GM18858 (cell line): ENCODE measurements at regions not wholly inside any gene's neighbourhood (a gene's known extent, or its start where the extent isn't known, plus 50 kb on each side); places are given as distances from the start of the nearest gene placed in this dataset.
"Not testable (repeated sequence)": the region's sequence is repeated elsewhere in the genome, so short reads cannot be mapped to it uniquely, and the experiment has no call there.

Experiments
- ATAC-seq: cut with Tn5 transposase; IDR thresholded peaks from one replicate; pipeline ENCODE4 v1.9.1; 2021; ENCODE audit not compliant: unreplicated experiment

- ATAC-seq: no peak
These were observed 398.3 kb downstream of the IRX2 start for GRCh38 chr5:2353211-2353610.

- no peak for ATAC-seq
These were observed 399.2 kb downstream of the IRX2 start for GRCh38 chr5:2352101-2352861.

DNA sequence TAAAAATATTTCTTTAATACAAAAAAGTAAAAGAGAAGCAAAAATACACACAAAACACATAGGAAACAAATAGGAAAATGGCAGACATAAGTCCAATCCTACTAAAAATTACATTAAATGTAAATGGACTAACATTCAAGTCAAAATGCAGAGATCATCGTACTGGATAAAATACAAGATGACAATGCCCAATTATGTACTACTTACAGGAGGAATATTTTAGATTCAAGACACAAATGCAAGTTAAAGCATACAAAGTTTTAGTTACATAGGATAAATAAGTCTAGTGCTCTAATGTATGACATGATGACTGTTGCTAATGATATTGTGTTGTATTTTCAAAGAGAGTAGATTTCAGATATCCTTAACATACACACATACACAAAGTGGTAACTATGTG is 401.7 kb downstream of the IRX2 start:
- not testable (repeated sequence) for ATAC-seq

GRCh38 chr5:2338686-2339085 is 412.8 kb downstream of the IRX2 start:
- ATAC-seq: no peak

DNA sequence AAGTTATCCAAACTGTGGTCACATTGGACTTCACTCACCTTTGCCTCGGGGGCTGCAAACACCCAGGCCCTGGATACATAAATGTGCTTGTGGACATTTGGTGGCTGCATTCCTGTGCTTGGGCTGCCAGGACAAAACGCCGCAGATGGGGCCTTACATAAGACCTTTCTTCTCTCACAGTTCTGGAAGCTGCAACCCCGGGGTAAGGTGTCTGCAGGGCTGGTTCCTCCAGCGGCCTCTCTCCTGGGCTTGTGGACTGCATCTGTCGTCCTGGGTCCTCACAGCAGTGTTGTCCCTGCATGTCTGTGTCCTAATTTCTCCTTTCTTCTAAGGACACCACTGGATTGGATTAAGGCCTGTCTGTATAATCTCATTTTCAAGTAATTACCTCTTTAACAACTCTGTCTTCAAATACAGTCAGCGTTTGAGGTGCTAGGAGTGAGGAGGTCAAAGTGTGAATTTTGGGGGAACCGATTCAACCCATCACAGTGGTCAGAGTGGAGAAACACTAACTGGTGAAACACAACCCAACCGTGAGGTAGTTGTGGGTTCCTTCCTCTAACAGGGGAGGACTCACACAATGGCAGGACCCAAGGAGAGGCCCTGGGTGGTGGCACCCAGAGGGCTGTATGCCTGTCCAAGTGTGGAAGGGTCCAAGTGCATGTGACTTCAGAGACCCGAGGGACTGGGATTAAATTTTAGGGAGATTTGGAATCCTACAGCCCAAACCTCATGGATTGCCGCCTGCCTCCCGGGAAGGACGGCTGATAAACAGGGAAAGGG is 415.6 kb downstream of the IRX2 start:
- ATAC-seq: no peak

GRCh38 chr5:2335125-2335732 is 416.2 kb downstream of the IRX2 start:
- no peak for ATAC-seq

- ATAC-seq: no peak
These were observed 416.8 kb downstream of the IRX2 start for GRCh38 chr5:2334719-2335118.

GRCh38 chr5:2333291-2333690 is 418.2 kb downstream of the IRX2 start:
- ATAC-seq: no peak

DNA sequence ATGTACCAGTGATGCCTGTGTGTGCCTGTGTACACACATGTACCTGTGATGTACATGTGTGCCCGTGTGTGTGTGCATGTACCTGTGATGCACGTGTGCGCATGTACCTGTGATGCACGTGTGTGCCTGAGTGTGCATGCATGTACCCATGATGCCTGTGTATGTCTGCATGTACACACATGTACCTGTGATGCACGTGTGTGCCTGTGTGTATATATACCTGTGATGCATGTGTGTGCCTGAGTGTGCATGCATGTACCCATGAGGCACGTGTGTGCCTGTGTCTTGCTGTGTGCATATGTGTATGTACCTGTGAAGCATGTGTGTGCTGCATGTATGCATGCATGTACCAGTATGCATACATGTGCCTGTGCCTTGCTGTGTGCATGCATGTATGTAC is 419.0 kb downstream of the IRX2 start:
- ATAC-seq: no peak

- ATAC-seq: no peak
These were observed 420.9 kb downstream of the IRX2 start for GRCh38 chr5:2330325-2331130.

DNA sequence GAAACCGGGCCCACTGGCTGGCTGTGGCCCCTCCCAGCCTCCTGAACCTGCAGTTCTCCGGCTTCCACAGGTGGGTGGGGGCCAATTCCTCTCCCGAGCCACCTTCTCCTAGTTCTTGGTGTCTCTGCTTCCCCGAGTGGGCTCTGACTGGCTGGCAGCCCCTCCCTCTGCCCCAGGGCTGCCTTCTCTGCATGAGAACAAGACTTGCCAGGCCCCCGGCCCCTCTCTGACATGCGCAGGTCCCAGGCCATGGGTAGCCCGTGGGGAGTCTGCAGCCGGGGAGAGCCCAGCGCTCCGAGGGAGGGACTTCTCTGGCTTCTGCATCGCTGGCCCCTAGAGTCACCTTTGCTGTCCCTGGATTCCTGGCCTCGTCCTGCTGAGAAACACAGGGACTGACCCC is 421.7 kb downstream of the IRX2 start:
- no peak for ATAC-seq

DNA sequence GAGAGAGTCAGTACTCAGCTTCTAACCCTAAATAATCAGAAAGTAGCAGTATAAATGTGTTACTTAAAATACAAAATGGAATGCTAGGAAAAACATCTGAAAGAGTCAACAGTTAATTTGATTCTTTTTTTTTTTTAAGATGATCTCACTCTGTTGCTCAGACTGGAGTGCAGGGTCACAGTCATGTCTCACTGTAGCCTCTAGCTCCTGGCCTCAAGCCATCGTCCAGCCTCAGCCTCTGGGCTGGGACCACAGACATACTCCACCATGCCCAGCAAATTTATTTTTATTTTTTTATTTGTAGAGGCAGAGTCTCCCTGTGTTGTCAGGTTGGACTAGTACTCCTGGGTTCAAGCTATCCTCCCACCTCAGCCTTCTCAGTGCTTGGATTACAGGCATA is 424.9 kb downstream of the IRX2 start:
- no peak for ATAC-seq

DNA sequence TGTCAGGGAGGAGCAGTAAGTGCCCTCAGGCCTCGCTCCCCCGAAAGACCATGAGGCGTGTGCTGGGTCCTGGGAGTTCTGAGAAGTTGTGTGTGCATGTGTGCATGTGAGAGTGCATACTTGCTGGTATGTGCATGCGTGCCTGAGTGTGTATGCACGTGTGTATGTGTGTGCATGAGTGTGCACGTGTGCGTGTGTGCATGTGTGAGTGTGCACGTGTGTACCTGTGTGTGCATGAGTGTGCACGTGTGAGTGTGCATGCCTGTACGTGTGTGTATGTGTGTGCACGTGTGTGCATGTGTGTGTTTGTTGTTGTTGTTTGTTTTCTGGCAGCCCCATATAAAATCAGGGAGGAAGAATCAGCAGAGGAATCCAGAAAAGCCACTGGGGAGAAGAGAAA is 426.7 kb downstream of the IRX2 start:
- no peak for ATAC-seq

DNA sequence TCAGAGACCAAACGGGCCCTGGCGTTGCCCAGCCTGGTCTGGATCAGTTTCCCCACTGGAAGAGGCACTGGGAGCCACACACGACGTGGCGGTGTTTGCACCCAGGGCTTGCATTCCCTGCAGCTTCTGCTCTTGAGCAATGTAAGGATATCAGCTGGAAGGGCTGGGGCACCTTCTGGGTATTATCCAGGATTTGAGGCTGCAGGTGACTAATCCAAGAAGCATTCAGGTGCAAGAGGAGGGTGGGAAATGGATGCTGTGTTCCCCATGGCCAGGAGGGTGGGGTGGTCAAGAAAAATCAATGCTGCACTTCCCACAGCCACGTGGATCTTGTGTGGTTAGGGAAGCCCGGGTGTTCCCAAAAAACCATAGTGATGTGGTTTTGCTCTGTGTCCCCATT is 430.9 kb downstream of the IRX2 start:
- no peak for ATAC-seq

DNA sequence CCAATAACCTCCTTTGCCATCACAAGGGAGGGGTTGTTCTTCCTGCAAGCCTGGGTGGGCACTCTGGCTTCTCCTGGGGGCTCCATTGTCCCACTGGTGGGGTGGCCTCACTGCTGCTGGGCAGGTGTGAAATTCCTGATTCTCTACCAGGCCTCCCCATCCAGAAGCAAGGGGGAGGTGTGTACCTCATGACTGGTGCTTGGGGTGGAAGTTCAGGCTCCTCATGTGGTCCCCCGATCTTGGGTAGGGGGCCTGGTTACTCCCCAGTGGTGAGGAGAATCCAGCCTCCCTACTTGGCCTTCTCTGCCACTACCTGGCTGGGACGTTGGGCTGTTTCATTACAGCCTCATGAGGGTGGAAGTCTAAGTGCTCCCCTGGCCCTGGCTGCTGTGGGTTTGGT is 433.9 kb downstream of the IRX2 start:
- ATAC-seq: no peak

DNA sequence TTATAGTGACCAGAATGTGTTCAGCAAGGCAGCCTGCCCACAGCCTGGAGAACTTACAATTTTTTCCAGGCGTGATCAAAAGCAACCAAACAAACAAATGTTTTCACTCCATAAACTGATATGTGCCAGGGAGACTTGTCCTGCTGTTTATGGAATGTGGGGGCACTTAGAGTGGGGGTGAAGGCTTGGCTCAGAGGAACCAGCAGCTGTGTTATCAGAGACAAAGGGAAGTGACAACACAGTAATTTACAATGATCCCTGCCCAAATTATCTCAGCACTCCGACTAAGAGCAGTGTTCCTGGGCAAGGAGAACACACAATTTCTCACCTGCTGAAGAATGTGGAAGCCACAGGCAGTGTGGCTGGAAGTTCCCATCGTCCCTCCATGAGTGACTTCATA is 429.1 kb upstream of the IRX4 start:
- ATAC-seq: no peak

DNA sequence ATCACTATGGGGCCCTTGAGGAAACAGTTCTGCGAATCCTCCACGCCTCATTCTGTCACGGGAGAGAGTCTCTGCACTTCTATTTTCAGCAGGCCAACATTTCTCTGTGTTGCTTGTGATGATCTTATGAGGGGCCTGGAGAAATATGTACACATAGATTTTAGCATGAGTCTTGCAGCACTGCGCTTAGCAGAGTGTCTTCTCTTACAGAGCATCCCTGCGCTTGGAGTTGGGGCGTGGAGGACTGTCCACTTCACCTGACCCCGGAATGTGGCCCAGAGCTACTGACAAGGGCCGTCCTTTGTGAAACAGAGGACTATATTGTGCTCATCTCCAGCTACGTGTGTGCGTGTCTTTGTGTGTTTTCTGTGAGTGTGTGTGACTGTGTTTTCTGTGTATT is 428.2 kb upstream of the IRX4 start:
- no peak for ATAC-seq

- no peak for ATAC-seq
These were observed 424.9 kb upstream of the IRX4 start for GRCh38 chr5:2307631-2308030.

GRCh38 chr5:2306711-2307110 is 424.0 kb upstream of the IRX4 start:
- no peak for ATAC-seq

DNA sequence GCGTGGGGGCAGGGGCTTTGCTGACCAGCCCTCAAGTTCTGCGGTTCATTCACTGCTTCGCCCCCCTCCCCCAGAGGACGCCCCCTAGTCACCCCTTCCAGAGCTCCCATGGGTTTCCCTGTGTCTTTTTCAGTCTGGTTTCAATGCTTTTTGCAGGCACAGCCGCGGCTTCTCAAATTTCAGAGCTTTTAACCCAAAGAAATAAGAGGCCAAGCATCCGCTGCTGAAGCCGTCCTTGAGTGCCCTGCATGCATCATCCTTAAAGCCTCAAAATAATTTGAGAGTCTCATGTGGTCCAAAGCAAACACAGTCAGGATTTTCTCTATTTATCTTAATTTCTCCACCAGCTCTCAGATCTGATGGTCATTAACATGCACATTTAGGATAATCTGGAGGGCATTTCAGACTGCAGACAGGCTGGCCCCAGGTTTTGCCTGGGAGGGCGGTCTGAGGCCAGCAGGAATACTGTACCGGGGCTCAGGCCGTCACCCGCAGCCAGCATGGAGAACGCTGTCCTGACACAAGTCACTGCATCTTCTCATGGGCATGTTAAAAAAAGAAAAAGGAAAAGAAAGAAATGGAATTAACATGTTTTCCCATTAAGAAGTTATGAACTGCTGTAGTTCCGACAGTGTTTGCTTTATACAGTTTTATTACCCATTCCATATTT is 420.8 kb upstream of the IRX4 start:
- ATAC-seq: no peak

- ATAC-seq: no peak
These were observed 419.4 kb upstream of the IRX4 start for GRCh38 chr5:2302169-2302568.
